HG03039 (cell line): ENCODE measurements at regions not wholly inside any gene's neighbourhood (a gene's known extent, or its start where the extent isn't known, plus 50 kb on each side); places are given as distances from the start of the nearest gene placed in this dataset.
"Not testable (repeated sequence)": the region's sequence is repeated elsewhere in the genome, so short reads cannot be mapped to it uniquely, and the experiment has no call there.

Experiments used
- ATAC-seq: cut with Tn5 transposase; IDR thresholded peaks from one replicate; pipeline ENCODE4 v1.9.1; 2021; ENCODE audit warnings: mild to moderate bottlenecking, moderate library complexity; ENCODE audit not compliant: unreplicated experiment

DNA sequence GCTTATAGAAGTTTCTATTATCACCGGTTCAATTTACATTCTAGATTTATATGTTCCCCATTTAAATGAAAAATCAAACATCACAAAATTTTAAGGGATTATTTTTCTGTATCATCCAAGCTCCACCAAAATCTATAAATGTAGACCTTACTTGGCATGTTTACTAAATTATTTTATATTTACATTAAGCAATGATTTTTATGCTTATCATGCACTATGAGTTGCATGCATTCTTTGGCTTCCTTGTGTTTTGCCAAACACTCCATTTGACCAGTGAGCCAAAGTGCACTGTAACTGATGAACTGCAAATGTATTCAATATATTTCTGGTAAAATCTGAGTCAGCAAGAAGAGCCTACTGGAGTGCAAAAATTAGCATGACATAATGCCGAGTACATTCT is 595.5 kb upstream of the PCDH7 start:
- not testable (repeated sequence) for ATAC-seq

DNA sequence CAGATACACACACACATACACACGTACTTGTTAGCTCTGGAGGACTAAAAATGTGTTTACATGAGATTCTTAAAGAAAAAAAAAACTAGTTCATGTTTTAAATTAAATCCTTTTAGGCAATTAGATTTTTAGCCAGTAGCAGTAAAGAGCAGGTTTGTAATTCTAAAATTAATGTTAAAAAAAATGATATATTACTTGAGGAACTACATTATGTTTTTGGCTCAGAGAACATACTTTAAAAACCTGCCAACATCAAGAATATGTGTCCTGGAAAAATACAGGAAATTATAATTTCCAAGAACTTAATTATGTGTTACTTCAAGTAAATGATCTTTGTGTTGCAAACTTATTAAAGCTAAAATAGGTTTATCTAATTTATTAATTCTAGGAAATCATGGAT is 594.3 kb upstream of the PCDH7 start:
- ATAC-seq, result no peak

DNA sequence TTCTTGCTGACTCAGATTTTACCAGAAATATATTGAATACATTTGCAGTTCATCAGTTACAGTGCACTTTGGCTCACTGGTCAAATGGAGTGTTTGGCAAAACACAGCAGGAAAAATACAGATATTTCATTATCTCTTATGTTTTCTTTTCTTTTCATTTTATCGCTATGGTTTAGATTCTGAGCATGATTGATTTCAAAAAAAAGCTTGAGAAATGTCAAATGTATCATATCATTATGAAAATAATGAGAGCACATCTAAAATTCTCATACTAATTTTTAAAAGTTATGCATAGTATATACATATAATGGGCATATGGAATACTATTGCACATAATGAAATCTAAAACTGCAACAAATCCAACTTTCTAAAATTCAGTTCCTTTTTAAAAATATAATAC is 593.8 kb upstream of the PCDH7 start:
- no peak for ATAC-seq

DNA sequence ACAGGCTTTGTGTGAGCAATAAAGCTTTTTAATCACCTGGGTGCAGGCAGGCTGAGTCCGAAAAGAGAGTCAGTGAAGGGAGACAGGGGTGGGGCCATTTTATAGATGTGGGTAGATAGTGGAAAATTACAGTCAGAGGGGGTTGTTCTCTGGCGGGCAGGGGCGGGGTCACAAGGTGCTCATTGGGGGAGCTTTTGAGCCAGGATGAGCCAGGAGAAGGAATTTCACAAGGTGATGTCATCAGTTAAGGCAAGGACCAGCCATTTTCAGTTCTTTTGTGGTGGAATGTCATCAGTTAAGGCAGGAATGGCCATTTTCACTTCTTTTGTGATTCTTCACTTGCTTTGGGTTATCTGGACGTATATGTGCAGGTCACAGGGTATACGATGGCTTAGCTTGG is 571.3 kb upstream of the PCDH7 start:
- not testable (repeated sequence) for ATAC-seq

DNA sequence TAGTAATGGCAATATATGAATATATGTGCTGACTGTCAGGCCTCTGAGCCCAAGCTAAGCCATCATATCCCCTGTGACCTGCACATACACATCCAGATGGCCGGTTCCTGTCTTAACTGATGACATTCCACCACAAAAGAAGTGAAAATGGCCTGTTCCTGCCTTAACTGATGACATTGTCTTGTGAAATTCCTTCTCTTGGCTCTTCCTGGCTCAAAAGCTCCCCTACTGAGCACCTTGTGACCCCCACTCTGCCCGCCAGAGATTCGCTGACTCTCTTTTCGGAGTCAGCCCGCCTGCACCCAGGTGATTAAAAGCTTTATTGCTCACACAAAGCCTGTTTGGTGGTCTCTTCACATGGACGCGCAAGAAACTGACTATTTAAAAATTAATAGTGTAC is 570.6 kb upstream of the PCDH7 start:
- ATAC-seq, result not testable (repeated sequence)

DNA sequence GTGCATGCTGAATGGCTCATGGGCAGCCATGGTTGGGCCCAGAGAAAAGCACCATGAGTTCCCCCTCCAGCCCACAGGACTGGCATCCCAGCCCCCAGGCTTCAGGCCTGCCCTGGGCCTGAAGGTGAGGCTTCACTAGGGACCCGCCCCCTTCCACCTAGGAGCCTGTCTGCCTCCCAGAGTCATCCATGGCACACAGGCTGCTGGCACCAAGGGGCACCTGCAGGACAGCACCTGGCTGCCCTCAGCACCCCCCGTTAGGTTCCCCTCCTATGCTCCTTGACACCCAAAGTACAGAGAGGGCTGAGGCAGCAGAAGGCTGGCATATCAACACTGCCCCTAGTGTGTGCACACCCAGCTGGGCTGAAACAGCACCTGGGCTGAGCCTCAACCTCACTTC is 566.7 kb upstream of the PCDH7 start:
- no peak for ATAC-seq

DNA sequence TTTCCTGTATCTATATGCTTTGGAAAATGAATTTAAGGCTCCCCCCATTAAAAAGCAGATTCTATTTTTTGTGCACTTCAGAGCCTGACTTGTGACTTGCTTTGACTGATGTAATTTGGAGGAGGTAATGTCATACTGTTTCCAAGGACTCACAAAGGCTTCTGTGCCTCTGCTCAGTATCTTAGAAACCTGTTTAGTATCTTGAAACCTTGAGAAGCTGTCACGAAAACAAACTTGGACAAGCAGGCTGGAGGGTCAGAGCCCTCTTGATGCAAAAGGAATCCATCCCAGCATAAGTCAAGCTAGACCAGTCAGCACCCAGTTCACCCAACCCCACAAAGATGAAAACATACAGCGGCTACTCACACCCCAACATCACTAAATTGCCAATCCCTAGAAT is 560.0 kb upstream of the PCDH7 start:
- no peak for ATAC-seq

DNA sequence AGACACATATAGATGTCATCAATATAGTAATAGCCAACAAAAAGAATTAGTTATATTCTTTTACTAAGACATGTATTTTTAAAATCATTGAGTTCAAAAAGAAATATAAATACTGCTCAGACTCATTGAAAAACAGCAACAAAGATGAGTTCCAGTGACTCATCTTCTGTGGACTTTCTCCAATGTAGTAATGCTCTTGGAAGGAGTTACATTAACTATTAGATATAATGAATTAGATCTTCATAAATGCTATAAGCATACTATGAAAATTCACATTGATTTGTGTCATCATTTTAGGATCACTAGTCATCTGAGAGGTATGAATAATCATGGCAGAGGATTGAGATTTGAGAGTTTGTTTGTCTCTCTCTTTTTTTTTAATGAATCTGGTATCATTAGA is 547.8 kb upstream of the PCDH7 start:
- no peak for ATAC-seq

DNA sequence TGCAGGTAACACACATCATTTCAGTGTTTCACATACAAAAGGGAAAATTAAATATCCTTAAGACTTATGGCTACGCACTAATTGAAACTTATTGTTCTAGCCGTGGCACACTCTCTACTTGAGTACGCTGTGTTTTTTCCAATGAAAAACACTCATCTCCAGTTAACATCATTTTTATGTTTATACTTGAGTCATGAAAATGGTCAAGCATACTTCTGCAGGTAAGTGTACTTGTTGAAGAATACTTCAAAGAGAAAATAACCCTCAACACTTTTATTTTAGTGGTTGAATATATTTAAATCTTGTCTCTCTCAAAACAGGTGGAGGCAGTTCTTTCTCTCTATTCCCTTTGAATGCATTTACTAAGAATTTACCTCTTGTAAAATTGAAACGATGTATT is 538.7 kb upstream of the PCDH7 start:
- no peak for ATAC-seq

DNA sequence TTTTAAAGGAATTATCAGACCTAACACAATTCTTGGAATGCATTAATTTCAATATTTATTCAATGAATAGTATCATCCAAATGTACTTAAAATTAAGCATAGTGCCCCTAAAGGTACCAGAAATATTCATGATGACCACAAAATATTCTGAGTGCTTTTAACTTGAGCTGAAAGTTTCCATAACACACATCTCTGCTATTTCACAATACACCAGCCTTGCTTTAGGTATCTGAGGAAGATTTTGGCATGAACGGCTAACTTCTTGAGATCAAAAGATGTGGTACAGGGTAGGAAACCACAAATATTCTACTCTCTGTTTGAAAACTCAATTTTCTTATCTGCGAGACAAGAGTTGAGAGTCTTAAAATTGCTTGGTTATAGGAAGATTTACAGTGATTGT is 538.3 kb upstream of the PCDH7 start:
- no peak for ATAC-seq

DNA sequence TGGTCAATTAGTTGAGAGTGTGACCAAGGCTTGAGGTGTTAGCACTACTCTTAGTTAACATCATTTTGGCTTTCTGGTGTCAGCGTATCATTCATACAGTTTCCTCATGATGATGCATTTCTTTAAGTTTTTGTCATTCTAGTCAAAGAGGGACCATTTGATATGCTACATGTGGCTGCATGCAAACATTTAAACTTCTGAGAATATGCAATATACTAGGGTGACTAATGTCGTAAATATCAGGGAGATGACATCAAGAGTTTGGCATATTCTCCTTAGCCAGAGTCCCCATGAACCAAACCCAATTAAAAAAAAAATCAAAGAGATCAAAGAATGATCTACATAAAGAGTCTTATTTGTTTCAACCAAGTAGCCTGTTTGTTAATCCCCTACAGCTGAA is 537.4 kb upstream of the PCDH7 start:
- no peak for ATAC-seq

DNA sequence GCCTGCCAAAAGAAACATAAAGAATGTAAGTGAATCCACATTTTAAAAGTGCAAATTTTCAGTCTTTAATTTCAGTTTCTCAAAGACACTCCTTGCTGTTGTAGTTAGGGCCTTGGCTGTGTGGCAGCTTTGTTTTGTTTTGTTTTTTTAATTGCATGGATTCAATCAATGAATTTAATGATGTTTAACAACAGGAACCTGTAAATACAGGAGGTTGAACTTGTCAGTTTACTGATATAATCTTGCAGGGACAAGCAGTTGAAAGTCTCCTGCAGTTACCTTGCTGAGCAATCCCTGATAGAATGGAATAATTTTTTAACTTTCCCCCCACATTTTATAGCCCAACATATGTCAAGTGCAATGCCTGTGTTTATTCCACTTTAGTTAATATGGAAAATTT is 528.3 kb upstream of the PCDH7 start:
- ATAC-seq, result no peak

DNA sequence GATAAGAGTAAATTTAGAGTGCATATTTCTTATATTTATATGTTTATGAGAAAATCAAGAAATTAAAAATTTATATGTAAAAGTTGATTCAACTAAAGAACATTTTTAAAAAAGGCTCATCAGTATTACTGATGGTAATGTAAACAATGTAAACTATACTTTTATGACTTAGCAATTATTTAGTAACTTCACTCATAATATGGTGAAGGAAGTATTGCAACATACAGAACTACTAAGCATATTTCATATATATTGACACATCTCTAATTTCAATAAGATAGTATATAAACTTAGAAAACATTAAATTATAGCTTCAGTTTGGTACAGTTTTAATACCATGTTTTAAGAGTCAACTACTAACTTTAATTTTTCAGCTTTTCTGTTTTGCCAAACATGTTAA is 512.8 kb upstream of the PCDH7 start:
- no peak for ATAC-seq

DNA sequence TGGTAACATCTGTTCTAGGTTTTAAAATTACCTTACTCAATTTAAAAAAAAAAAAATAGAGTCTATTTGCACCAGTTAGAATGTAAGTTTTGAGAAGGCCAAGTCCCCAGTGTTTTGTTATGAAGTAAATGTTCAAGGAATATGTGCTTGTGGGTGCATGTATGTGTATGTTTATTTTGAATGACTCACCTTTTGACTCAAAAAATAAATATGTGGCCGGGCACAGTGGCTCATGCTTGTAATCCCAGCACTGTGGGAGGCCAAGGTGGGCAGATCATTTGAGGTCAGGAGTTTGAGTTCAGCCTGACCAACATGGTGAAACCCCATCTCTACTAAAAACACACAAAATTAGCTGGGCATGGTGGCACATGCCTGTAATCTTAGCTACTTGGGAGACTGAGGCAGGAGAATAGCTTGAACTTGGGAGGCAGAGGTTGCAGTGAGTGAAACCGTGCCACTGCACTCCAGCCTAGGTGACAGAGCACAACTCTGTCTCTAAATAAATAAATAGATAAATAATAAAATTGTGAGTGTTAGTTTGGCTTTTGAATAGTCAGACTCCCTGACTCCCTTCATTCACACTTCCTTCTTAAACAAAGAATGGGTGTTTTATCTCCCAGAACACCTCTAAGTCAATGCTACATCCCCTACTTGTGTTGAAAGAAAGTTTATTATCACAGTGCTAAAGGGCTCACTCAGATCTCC is 511.3 kb upstream of the PCDH7 start:
- no peak for ATAC-seq

DNA sequence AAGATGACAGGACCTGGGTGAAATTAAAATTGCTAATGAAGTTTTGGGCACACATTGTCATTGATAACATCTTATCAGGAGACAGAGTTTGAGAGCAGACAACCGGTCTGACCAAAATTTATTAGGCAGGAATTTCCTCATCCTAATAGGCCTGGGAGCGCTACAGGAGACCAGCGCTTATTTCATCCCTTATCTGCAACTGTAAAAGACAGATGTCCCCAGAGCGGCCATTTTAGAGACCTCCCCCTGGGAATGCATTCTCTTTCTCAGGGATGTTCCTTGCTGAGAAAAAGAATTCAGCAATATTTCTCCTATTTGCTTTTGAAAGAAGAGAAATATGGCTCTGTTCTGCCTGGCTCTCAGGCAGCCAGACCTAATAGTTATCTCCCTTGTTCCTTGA is 504.2 kb upstream of the PCDH7 start:
- ATAC-seq, result not testable (repeated sequence)

DNA sequence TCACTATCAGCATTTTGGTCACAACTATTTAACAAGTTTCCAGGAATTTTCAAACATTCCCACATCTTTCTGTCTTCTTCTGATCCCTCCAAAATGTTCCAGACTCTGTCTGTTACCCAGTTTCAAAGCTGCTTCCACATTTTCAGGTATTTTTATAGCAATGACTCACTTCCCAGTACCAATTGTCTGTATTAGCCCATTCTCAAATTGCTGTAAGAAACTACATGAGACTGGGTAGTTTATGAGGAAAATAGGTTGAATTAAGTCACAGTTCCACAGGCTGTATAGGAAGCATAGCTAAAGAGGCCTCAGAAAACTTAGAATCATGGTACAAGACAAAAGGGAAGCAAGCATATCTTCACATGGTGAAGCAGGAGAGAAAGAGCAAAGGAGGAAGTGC is 475.0 kb upstream of the PCDH7 start:
- ATAC-seq, result no peak

DNA sequence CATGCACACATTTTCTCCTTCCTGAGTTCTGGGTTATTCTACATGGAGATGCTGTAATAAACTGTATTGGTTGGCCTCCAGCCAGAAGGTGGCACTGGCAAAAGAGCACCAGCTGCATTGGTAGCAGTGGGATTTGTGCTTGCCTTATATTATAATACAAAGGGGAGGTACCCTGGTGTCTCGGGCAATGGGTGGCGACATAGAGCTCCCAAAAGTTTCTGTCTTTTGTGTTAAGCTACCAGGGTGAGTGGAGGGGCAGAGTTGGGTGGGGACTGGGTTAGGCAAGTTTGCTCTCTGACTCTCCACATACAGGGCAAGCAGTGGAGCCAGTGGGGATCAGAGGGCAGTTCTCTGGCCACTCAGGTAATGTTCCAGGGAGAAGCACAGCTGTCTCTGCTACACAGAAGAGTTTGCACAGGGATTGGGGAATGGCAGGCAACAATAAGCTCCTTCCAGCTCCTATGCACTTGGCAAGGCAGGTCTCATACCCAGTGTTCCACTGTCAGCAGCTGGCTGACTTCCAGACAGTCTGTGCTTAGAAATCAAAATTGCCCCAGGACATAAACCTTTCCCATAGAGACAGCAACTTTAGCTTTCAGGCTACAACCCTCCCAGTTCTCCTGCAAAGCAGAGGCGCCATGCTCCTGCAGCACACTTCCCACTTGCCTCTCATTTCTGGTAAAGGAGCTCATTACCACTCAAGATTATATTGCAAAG is 463.9 kb upstream of the PCDH7 start:
- ATAC-seq, result no peak

DNA sequence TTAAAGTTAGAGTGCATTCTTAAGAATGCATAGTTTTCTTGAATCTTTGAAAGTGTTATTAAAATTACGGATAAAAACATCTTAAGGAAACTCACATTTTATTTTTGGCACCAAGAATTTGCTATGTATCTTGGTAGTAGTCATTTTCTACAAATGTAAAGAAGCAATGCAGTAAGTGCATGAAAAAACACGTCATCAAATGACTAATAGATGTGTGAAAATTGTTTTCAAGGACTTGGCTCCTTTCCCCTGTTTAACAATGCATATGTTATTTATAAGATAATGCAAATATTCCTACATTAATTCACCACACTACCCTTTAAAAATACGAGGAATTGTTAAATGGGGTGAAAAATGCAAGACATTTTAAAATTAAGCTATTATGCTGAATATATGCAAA is 461.2 kb upstream of the PCDH7 start:
- ATAC-seq, result no peak

DNA sequence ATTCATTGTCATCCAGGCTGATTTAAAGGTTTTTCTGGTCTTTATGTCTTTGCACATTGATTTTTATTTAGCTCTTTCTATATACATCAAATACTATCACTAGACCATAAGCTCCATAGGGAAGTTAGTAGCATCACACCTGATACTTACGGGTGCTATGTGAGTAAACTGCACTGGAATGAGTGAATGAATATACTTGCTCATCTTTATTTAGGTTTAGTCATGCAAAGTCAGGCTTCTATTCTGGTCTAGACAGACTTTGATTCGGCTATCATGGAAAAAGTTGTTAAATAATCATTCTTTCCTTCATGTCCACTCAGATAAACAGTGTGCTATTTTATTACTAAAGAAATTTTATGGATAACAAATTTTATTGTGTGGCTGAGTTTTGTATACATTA is 457.8 kb upstream of the PCDH7 start:
- ATAC-seq, result no peak

DNA sequence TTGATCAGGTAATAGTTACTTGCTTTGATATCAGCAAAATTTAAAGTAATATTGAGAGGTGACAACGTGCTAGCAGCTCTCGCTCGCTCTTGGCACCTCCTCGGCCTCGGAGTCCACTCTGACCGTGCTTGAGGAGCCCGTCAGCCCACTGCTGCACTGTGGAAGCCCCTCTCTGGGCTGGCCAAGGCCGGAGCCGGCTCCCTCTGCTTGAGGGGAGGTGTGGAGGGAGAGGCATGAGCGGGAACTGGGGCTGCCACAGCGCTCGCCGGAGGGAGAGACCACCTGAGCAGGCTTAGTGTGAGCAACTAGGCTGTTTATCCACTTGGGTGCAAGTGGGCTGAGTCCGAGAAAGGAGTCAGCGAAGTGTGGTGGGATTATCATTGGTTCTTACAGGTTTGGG is 455.7 kb upstream of the PCDH7 start:
- no peak for ATAC-seq

DNA sequence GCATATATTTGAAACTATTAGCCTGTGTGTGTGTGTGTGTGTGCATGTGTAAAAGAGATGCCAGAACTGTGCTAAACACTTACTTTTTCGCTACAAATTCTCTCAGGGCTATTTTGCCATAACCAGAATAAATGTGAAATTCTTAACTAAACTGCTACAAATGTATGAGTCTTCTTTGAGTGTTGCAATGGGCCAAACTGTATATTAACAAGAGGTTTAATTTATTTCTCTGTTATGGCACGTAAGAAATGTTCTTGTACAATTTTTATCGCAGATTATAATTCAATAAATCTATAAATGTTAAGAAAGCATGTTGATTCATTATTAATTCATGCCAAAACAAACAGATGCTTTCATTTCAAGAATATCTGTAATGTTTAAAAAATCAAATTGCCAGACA is 454.5 kb upstream of the PCDH7 start:
- ATAC-seq, result no peak

DNA sequence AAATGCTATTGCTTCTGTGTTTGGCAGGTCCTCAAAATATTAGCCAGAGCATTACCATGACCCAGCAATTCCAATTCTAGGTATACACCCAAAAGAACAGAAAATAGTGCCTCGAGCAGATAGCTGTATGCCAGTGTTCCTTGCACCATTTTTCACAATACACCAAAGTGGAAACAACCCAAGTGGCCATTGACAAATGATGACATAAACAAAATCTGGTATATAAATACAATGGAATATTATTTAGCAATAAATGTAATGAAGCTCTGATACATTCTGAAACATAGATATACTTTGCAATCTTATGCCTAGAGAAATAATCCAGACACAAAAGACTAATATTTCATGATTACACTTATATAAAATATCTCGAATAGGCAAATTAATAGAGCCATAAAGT is 451.8 kb upstream of the PCDH7 start:
- ATAC-seq, result no peak

DNA sequence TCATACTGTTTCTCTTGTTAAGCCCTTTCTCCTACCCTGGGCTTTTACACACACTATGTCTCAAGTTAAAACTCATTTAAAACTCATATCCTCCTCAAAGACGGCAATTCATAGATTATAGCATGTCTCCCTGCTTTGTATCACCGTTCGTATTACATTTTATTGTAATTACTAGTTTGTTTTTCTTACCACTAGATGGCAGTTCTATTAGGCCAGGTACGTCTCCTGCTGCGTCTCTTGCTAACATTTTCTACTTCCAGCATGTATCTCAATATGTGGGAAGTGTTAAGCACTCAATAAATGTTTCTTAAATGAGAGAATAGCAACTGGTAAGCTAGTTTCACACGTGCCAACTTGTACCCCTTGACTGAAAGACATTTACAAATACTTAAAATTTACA is 450.3 kb upstream of the PCDH7 start:
- no peak for ATAC-seq
